ENCODE measurements at regions not wholly inside any gene's neighbourhood (a gene's known extent, or its start where the extent isn't known, plus 50 kb on each side); places are given as distances from the start of the nearest gene placed in this dataset.

GRCh38 chr14:34055157-34055950 is 104.5 kb upstream of the EGLN3 start:
- no peak for TF ChIP-seq CTCF (IDR thresholded peaks at IDR 0.05)
- no peak for TF ChIP-seq EZH2 (IDR thresholded peaks at IDR 0.05; ENCODE audit: borderline replicate concordance, insufficient read depth, low read depth, low read length, poor library complexity, severe bottlenecking)
